NB4 (cell line): ENCODE measurements at regions not wholly inside any gene's neighbourhood (a gene's known extent, or its start where the extent isn't known, plus 50 kb on each side); places are given as distances from the start of the nearest gene placed in this dataset.

ENCODE experiments used
- CTCF ChIP-seq: IDR thresholded peaks from one replicate; pipeline ENCODE4 v1.5.1; 2012; ENCODE audit warnings: low read depth, low read length
- POLR2A ChIP-seq: IDR thresholded peaks from 2 replicates; pipeline ENCODE4 v1.6.1; 2011; ENCODE audit warnings: mild to moderate bottlenecking; ENCODE audit not compliant: insufficient read length; ENCODE audit errors: extremely low read depth

- TF ChIP-seq CTCF (no peak), POLR2A (no peak)
Measured at GRCh38 chr5:125756456-125756855, 666.8 kb upstream of the GRAMD2B start.
